Stimulated activated CD8-positive, alpha-beta memory T cell treated with anti-CD3 and anti-CD28 coated beads, Interleukin-4, amount 100 ng/mL, for 1 hour (primary cell): ENCODE measurements at regions not wholly inside any gene's neighbourhood (a gene's known extent, or its start where the extent isn't known, plus 50 kb on each side); places are given as distances from the start of the nearest gene placed in this dataset.
A peak's percentile ranks its signal among the peaks of the same experiment; 100 is the strongest.
"Not testable (repeated sequence)": the region's sequence is repeated elsewhere in the genome, so short reads cannot be mapped to it uniquely, and the experiment has no call there.

Experiments
- DNase-seq, 2 donors: peaks; one replicate each; pipeline ENCODE4 v3.0.0-alpha.2; 2020; ENCODE audit warnings: low read depth in 2 of 2, low spot score in 1 of 2

GRCh38 chr12:25424211-25424731 is 128.8 kb downstream of the LMNTD1 start:
- no peak for DNase-seq

GRCh38 chr12:25423355-25424050 is 129.6 kb downstream of the LMNTD1 start:
- no peak for DNase-seq

GRCh38 chr12:25422241-25422640 is 130.8 kb downstream of the LMNTD1 start:
- DNase-seq = no peak

- DNase-seq = no peak
Observed at GRCh38 chr12:25421651-25422167, 131.4 kb downstream of the LMNTD1 start.

- no peak for DNase-seq
Observed at GRCh38 chr12:25420116-25420515, 133.0 kb downstream of the LMNTD1 start.

- DNase-seq = no peak
Observed at GRCh38 chr12:25419595-25419994, 133.5 kb downstream of the LMNTD1 start.

GRCh38 chr12:25417071-25417470 is 136.0 kb downstream of the LMNTD1 start:
- DNase-seq = no peak

- no peak for DNase-seq
Observed at GRCh38 chr12:25416516-25416915, 136.6 kb downstream of the LMNTD1 start.

- no peak for DNase-seq
Observed at GRCh38 chr12:25415004-25415403, 138.1 kb downstream of the LMNTD1 start.

- no peak for DNase-seq
Observed at GRCh38 chr12:25412735-25413134, 140.3 kb downstream of the LMNTD1 start.

- no peak for DNase-seq
Observed at GRCh38 chr12:25404955-25405354, 148.1 kb downstream of the LMNTD1 start.

- no peak for DNase-seq
Observed at GRCh38 chr12:25401547-25402345, 151.0 kb upstream of the KRAS start.

- no peak for DNase-seq
Observed at GRCh38 chr12:25397001-25397400, 146.3 kb upstream of the KRAS start.

GRCh38 chr12:25395227-25395626 is 144.5 kb upstream of the KRAS start:
- DNase-seq = no peak

GRCh38 chr12:25394775-25395174 is 144.0 kb upstream of the KRAS start:
- not testable (repeated sequence) for DNase-seq

- DNase-seq = no peak
Observed at GRCh38 chr12:25394025-25394424, 143.3 kb upstream of the KRAS start.

GRCh38 chr12:25391346-25391745 is 140.6 kb upstream of the KRAS start:
- DNase-seq = not testable (repeated sequence)

GRCh38 chr12:25388183-25388582 is 137.5 kb upstream of the KRAS start:
- no peak for DNase-seq

GRCh38 chr12:25387732-25388050 is 137.0 kb upstream of the KRAS start:
- no peak for DNase-seq

- peak; percentile 27 to 62 for DNase-seq
Observed at GRCh38 chr12:25386831-25387731, 136.4 kb upstream of the KRAS start.

- DNase-seq = no peak
Observed at GRCh38 chr12:25384893-25385248, 134.1 kb upstream of the KRAS start.
